Esophagus muscularis mucosa (tissue), 4 donors: ENCODE measurements at regions not wholly inside any gene's neighbourhood (a gene's known extent, or its start where the extent isn't known, plus 50 kb on each side); places are given as distances from the start of the nearest gene placed in this dataset.

Experiments used
- EP300 ChIP-seq: sonication (generic); formaldehyde crosslinking; IDR thresholded peaks from one replicate; pipeline ENCODE4 v1.6.1; 2017; ENCODE audit warnings: antibody characterized with exemption
- POLR2A ChIP-seq: fragments of 450-650 bp; IDR thresholded peaks from one replicate; pipeline ENCODE4 v1.6.1; 2017; ENCODE audit warnings: antibody characterized with exemption, moderate library complexity, mild to moderate bottlenecking, low read depth
- POLR2AphosphoS5 ChIP-seq, 2 donors: sonication (generic); formaldehyde crosslinking; IDR thresholded peaks; one replicate each; pipeline ENCODE4 v1.6.1; 2017; ENCODE audit warnings: antibody characterized with exemption in 2 of 2
- TF ChIP-seq, protein P1 (sequence below), 3 experiments: fragments of 200-600 bp in 2 of 3; fragments of 450-650 bp in 1 of 3; sonication (generic) in 2 of 3; IDR thresholded peaks; one replicate each; pipeline ENCODE4 v1.5.1; 2017 to 2019; ENCODE audit warnings: antibody characterized with exemption in 3 of 3, mild to moderate bottlenecking in 2 of 3, moderate library complexity in 1 of 3

DNA sequence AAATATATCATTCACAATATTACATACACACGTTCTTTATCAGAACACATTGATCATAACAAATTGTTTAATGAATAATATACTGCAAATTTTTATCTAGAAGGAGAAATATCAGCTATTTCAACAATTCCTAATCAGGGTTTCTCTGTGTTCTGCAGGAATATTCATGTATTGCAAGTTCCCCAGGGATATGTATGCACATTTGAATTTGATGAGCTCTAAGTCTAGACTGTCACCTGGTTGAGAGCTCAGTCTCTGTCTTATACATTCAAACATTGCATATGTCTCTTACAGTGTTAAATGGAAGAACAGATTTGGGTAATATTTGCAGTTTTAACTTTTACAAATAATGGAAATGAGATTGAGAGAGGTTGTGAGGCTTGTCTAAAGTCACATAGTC lies 829.7 kb downstream of the CDH11 start:
- TF ChIP-seq POLR2A (no peak), EP300 (no peak), POLR2AphosphoS5 (IDR thresholded peaks at IDR 0.05) (no peak)
- TF ChIP-seq, protein P1, sequence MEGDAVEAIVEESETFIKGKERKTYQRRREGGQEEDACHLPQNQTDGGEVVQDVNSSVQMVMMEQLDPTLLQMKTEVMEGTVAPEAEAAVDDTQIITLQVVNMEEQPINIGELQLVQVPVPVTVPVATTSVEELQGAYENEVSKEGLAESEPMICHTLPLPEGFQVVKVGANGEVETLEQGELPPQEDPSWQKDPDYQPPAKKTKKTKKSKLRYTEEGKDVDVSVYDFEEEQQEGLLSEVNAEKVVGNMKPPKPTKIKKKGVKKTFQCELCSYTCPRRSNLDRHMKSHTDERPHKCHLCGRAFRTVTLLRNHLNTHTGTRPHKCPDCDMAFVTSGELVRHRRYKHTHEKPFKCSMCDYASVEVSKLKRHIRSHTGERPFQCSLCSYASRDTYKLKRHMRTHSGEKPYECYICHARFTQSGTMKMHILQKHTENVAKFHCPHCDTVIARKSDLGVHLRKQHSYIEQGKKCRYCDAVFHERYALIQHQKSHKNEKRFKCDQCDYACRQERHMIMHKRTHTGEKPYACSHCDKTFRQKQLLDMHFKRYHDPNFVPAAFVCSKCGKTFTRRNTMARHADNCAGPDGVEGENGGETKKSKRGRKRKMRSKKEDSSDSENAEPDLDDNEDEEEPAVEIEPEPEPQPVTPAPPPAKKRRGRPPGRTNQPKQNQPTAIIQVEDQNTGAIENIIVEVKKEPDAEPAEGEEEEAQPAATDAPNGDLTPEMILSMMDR (IDR thresholded peaks at IDR 0.05): no peak
